Ectodermal cell (in vitro differentiated cells): ENCODE measurements at regions not wholly inside any gene's neighbourhood (a gene's known extent, or its start where the extent isn't known, plus 50 kb on each side); places are given as distances from the start of the nearest gene placed in this dataset.

Experiments
- H3K27ac ChIP-seq: 2 replicates; pipeline ENCODE4 v1.7.0; 2013; ENCODE audit warnings: mild to moderate bottlenecking, low read depth, low read length; ENCODE audit not compliant: insufficient read depth, poor library complexity, severe bottlenecking
- H3K27me3 ChIP-seq: 2 replicates; pipeline ENCODE4 v1.7.0; 2013; ENCODE audit warnings: mild to moderate bottlenecking, low read length; ENCODE audit not compliant: insufficient read depth, control insufficient read depth, poor library complexity, severe bottlenecking
- H3K36me3 ChIP-seq: one replicate; pipeline ENCODE4 v1.7.0; 2013; ENCODE audit warnings: low read length; ENCODE audit not compliant: control insufficient read depth, insufficient read depth
- H3K4me1 ChIP-seq: one replicate; pipeline ENCODE4 v1.7.0; 2013; ENCODE audit warnings: low read length; ENCODE audit not compliant: control insufficient read depth, insufficient read depth
- H3K4me3 ChIP-seq: 2 replicates; pipeline ENCODE4 v1.7.0; 2013; ENCODE audit warnings: low read depth, low read length, control low read depth; ENCODE audit not compliant: insufficient read depth
- H3K9me3 ChIP-seq: 2 replicates; pipeline ENCODE4 v1.7.0; 2013; ENCODE audit warnings: mild to moderate bottlenecking, low read length, moderate library complexity; ENCODE audit not compliant: control insufficient read depth
- WGBS, 2 experiments: methylation state at CpG; one replicate each; pipeline ENCODE4 v1.1.7; 2013; ENCODE audit warnings: missing lambda C conversion rate in 2 of 2; 5-methylcytosine and 5-hydroxymethylcytosine counted together

GRCh38 chr16:86216591-86216990 is 293.7 kb upstream of the FOXF1 start:
- H3K4me1 ChIP-seq, result no peaks in the 10 kb centered on the region
- H3K27me3 ChIP-seq, result no peaks in the 10 kb centered on the region
- WGBS, 2 experiments, result 93 to 95% methylated on average over 9 of the region's 9 CpGs
- no peak overlapping the region for H3K4me3 ChIP-seq
- no peaks in the 10 kb centered on the region for H3K9me3 ChIP-seq
- H3K36me3 ChIP-seq, result no peaks in the 10 kb centered on the region
- H3K27ac ChIP-seq, result no peak overlapping the region

- no peaks in the 10 kb centered on the region for H3K4me1 ChIP-seq
- H3K27ac ChIP-seq, result no peak overlapping the region
- no peaks in the 10 kb centered on the region for H3K27me3 ChIP-seq
- H3K36me3 ChIP-seq, result no peaks in the 10 kb centered on the region
- WGBS, 2 experiments, result 90 to 91% methylated on average over 27 of the region's 27 CpGs
- no peak overlapping the region for H3K4me3 ChIP-seq
- no peaks in the 10 kb centered on the region for H3K9me3 ChIP-seq
These were observed 293.1 kb upstream of the FOXF1 start for GRCh38 chr16:86217001-86217890.

- WGBS, 2 experiments, result 85 to 89% methylated on average over 7 of the region's 7 CpGs
- H3K9me3 ChIP-seq, result no peaks in the 10 kb centered on the region
- H3K36me3 ChIP-seq, result no peaks in the 10 kb centered on the region
- no peak overlapping the region for H3K4me3 ChIP-seq
- peaks cover 2% of the 10 kb centered on the region for H3K27me3 ChIP-seq
- no peak overlapping the region for H3K27ac ChIP-seq
- no peaks in the 10 kb centered on the region for H3K4me1 ChIP-seq
These were observed 292.4 kb upstream of the FOXF1 start for GRCh38 chr16:86217891-86218270.

GRCh38 chr16:86218479-86219170 is 291.7 kb upstream of the FOXF1 start:
- no peaks in the 10 kb centered on the region for H3K9me3 ChIP-seq
- H3K4me1 ChIP-seq, result no peaks in the 10 kb centered on the region
- peaks cover 10% of the 10 kb centered on the region for H3K27me3 ChIP-seq
- no peak overlapping the region for H3K27ac ChIP-seq
- H3K36me3 ChIP-seq, result no peaks in the 10 kb centered on the region
- WGBS, 2 experiments, result 78 to 79% methylated on average over 9 of the region's 9 CpGs
- H3K4me3 ChIP-seq, result no peak overlapping the region

GRCh38 chr16:86219655-86220445 is 290.5 kb upstream of the FOXF1 start:
- H3K4me3 ChIP-seq, result no peak overlapping the region
- no peaks in the 10 kb centered on the region for H3K9me3 ChIP-seq
- H3K27ac ChIP-seq, result no peak overlapping the region
- H3K27me3 ChIP-seq, result peaks cover 13% of the 10 kb centered on the region
- no peaks in the 10 kb centered on the region for H3K36me3 ChIP-seq
- no peaks in the 10 kb centered on the region for H3K4me1 ChIP-seq
- 90 to 91% methylated on average over 22 of the region's 22 CpGs for WGBS, 2 experiments

- Histone ChIP-seq H3K4me3 (no peak overlapping the region), H3K27me3 (peaks cover 13% of the 10 kb centered on the region), H3K36me3 (no peaks in the 10 kb centered on the region), H3K27ac (no peak overlapping the region), H3K4me1 (no peaks in the 10 kb centered on the region), H3K9me3 (no peaks in the 10 kb centered on the region)
These were observed 289.8 kb upstream of the FOXF1 start for GRCh38 chr16:86220561-86220960.

GRCh38 chr16:86221085-86221484 is 289.2 kb upstream of the FOXF1 start:
- WGBS, 2 experiments, result 96 to 98% methylated on average over 8 of the region's 8 CpGs
- H3K4me3 ChIP-seq, result no peak overlapping the region
- H3K9me3 ChIP-seq, result no peaks in the 10 kb centered on the region
- H3K36me3 ChIP-seq, result no peaks in the 10 kb centered on the region
- H3K27ac ChIP-seq, result no peak overlapping the region
- H3K27me3 ChIP-seq, result peaks cover 13% of the 10 kb centered on the region
- H3K4me1 ChIP-seq, result no peaks in the 10 kb centered on the region

- H3K27me3 ChIP-seq, result peaks cover 13% of the 10 kb centered on the region
- 69 to 75% methylated on average over 13 of the region's 13 CpGs for WGBS, 2 experiments
- no peak overlapping the region for H3K27ac ChIP-seq
- H3K9me3 ChIP-seq, result no peaks in the 10 kb centered on the region
- no peaks in the 10 kb centered on the region for H3K36me3 ChIP-seq
- H3K4me1 ChIP-seq, result no peaks in the 10 kb centered on the region
- H3K4me3 ChIP-seq, result no peak overlapping the region
These were observed 287.8 kb upstream of the FOXF1 start for GRCh38 chr16:86222547-86222946.

GRCh38 chr16:86222965-86223551 is 287.3 kb upstream of the FOXF1 start:
- H3K9me3 ChIP-seq, result no peaks in the 10 kb centered on the region
- H3K27me3 ChIP-seq, result peaks cover 13% of the 10 kb centered on the region
- no peak overlapping the region for H3K4me3 ChIP-seq
- H3K27ac ChIP-seq, result no peak overlapping the region
- H3K36me3 ChIP-seq, result no peaks in the 10 kb centered on the region
- 84 to 85% methylated on average over 10 to 11 of the region's 11 CpGs for WGBS, 2 experiments
- H3K4me1 ChIP-seq, result no peaks in the 10 kb centered on the region
